HG03565 (cell line): ENCODE measurements at regions not wholly inside any gene's neighbourhood (a gene's known extent, or its start where the extent isn't known, plus 50 kb on each side); places are given as distances from the start of the nearest gene placed in this dataset.
A peak's percentile ranks its signal among the peaks of the same experiment; 100 is the strongest.
"Not testable (repeated sequence)": the region's sequence is repeated elsewhere in the genome, so short reads cannot be mapped to it uniquely, and the experiment has no call there.

Source experiments
- ATAC-seq: cut with Tn5 transposase; IDR thresholded peaks from one replicate; pipeline ENCODE4 v1.9.1; 2021; ENCODE audit warnings: mild to moderate bottlenecking, moderate library complexity; ENCODE audit not compliant: unreplicated experiment

GRCh38 chr6:4420160-4420865, 284.9 kb upstream of the ECI2 start:
- no peak for ATAC-seq

DNA sequence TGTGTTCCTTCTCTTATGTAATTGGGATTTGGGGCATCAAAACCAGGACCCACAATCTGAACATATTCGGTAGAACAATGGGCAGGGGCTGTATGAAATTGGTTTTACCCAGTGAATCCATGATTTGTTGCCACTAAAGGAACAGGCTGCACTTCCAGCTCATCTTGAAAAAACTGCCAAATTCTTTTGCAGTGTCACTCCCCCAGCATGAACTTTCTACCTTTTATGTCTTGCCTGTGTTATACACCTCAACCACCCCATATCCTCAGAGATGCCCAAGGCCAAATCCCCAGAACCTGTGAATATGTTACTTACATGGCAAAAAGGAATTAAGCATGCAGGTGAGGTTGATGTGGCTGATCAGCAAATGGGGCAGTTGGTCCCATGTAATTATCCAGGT, 280.2 kb upstream of the ECI2 start:
- ATAC-seq, result no peak

DNA sequence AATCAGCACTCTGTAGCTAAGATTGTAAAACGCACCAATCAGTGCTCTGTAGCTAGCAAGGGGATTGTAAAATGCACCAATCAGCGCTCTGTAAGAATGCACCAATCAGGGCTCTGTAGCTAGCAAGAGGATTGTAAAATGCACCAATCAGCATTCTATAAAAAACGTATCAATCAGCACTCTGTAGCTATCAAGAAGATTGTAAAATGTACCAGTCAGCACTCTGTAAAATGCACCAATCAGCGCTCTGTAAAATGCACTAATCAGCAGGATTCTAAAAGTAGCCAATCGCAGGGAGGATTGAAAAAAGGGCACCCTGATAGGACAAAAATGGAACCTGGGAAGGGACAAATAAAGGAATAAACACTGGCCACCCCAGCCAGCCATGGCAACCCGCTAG, 278.7 kb upstream of the ECI2 start:
- not testable (repeated sequence) for ATAC-seq

- no peak for ATAC-seq
Measured at GRCh38 chr6:4413073-4413472, 277.7 kb upstream of the ECI2 start.

DNA sequence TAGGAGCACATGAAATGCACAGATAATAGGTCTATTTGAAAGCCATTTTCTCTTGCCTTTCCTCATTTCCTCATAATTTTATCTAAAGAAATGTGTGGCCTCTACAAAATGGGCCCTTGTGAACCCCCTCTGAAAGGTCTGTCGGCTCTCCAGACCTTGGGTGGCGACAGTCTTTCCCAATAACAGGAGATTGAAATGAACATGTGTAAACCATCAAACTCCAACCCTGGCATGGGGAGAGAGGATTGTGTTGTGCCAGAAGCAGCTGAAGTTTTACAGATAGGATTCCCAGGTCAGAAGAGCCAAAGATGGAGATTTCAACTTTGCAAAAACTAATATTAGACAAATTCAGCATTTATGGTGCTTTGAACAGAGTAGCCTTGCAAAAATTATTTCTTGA, 277.1 kb upstream of the ECI2 start:
- no peak for ATAC-seq

DNA sequence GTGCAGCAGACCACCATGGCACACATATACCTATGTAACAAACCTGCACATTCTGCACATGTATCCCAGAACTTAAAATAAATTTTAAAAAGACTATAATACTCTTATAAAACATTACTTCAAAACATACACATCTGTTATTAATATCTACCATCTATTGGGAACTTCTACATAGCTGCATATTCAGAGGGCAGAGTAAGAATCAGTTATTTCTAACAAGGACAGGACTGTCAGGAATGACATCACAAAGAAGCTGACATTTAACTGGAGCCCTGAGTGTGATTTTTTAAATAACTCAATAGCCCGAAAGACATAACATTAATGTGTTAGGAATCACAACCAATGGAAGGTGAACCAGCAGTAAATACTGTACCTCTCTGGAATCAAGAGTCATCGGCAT, 276.7 kb upstream of the ECI2 start:
- ATAC-seq, result no peak

- ATAC-seq, result peak; percentile 99
Measured at GRCh38 chr6:4407710-4408109, 272.3 kb upstream of the ECI2 start.

DNA sequence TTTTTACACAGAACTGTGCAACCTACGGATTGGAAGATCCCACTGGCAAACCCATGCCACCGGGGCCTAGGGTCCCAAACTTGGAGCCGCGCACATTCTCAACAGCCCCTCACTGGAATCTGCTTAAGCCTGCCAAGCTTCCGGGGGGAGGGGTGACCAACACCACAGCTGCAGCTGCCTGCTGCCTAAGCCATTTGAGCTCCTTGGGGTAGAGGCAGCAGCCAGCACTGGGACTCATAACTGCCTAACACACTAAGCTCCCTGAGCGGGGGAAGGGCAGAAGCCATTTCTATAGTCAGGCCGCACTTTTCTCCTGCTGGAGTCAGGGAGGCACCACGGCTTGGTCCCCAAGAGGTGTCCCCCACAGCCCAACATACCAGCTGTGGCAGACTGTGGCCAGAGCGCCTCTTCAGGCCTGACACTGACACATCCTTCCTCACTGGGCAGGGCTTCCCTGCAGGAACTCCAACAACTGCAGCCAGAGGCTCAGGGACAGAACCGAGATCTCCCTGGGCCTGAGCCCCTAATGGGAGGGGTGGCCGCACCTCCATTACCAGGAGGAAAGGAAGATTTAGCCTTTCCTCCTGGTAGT, 270.3 kb upstream of the ECI2 start:
- no peak for ATAC-seq

- ATAC-seq, result no peak
Measured at GRCh38 chr6:4404415-4404814, 269.0 kb upstream of the ECI2 start.

DNA sequence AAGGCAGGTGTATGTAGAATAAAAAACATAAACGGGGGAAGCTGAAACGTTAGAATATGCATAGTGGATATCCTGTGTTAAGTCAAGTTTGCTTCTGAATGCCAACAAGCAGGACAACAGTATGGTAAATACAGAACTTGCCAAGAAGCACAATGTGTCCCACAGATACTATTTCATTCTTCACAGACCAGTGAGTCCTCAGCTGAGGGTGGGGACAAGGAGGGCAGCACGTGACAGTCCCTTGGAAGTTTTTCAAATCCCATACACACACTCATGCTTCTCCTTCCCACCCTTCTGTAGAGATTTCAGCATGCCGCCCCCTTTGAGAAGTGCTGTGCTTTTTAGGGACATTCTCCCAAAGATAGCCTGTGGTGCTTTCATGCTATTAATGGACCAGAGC, 268.5 kb upstream of the ECI2 start:
- no peak for ATAC-seq

DNA sequence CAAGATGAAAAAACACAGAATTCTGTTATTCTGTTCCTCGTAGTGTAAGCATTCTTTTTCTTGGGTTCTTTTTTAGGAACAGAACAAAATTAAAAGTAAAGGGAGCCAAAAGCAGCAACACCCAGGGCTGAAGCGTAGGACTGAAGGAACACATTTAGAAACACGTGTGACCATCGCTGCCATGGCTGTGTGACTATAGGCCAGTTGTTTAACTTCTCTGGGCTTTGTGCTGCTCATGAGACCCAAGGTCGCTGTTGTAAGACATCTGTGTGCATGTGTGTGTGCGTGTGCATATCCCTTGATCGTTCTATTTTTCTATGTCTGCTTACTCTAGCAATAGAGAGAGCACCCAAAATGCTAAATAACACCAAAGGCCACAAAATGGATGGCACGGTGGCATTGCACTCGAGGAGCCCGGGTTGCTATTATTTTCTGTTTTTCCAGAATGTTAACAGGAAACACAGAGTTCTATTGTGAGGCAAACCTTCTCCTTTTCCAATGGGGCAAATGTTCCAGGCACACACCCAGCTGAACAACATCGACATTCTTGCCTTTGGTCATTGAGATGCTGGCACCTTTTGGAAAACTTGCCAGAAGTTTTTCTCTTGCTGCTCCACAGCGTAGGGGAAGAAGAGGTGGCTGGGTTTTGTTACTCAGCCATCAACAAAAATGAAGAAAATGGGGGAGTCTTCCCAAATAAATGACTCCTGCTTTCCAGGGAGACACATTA, 267.8 kb upstream of the ECI2 start:
- ATAC-seq, result no peak

- no peak for ATAC-seq
Measured at GRCh38 chr6:4402477-4402976, 267.2 kb upstream of the ECI2 start.

DNA sequence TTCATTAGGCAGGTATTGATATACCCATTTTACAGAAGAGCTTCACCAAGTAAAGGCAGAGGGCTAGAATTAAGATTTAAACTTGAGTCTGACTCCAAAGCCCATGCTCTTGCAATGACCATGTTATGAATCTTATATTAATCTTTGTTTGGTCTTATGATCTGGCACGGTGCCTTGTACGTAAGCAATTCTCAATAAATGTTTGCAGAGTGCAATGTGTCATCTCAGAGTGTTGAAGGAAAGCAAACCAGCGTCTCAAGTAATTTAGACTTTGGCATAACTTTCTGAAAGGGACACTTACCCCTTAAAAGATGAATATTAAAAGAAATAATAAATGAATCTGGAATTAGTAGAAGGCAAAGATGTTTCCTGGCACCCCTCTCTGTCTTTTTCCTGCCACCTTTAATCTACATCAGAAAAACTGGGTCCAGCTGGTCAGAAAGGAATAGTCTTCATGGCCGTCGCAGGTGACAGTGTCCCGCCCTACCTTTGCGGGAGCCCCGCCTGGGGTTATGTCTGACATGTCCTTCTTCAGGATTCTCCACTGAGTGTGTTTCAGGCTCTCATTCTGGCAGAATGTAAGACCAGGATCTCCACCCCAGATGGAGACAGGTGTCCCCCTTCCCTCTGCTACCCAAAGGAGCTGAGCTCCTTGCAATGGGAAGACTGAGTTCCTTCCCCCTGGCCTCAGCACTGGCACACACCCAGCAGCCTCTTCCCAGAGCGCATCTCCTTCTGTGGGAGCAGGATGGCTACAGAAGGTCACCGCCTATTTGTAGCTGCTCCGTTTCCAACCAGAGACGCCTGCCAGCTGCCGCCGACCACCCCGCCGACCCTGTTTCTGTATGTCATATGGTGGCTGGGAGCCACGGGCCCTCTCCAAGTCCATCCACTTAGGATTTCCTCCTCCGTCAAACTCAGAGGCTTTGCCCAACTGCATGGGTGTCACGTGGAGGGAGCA, 266.3 kb upstream of the ECI2 start:
- ATAC-seq, result no peak

DNA sequence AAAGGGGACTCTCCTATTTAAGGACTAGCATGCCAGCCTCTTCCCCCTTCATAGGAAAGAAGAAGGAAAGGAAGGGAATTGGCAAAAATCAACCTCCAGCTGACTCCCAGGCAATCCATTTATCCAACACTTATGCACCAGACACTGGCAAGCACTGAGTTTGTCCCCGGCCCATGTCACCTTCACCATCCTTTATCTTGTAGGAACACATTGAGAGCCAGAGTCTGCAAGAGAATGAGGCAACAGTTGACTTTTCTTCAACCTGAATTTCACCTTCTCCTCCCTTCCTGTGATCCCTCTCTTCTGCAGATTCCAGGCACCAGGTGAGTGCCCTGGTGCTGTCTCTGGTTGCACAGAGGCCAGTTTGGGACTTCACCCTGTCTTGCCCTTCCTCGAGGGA, 264.3 kb upstream of the ECI2 start:
- ATAC-seq, result no peak

DNA sequence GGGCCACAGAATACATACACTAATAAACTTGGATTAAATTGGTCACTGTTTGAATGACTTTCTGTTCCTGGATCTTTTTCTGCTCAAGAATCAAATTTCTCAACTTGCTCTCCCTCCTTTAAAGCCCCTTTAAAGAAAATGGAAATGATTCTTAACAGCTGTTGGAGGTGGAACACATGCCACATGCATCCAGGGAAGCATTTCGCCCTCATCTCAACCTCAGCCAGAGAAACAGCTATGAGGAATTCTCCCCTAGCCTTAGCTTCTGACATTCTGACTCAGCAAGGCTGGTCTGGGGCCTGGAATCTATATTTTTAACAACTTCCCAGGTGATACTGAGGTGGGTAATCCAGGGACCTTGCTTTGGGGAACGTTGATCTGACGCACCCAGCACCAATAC, 263.4 kb upstream of the ECI2 start:
- ATAC-seq, result no peak

DNA sequence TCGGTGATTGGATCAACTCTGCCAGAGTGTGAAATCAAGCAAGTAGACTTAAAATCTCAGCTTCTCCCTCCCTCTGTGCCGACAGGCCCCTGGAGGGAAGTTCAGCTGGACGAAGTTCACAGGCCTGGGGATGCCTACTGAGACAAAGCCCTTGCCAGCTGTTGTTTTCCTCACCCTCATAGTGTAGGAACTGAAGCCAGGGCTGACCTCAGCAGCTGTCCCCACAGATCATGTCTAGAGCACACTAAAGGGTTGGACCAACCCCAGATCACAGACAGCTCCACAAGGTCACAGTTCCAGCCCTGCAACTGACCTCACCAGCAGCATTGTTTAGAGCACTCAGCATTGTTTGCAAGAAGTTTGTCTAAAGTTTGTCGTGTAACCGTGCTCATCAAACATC, 261.9 kb upstream of the ECI2 start:
- ATAC-seq, result no peak

GRCh38 chr6:4396044-4396443, 260.7 kb upstream of the ECI2 start:
- no peak for ATAC-seq

DNA sequence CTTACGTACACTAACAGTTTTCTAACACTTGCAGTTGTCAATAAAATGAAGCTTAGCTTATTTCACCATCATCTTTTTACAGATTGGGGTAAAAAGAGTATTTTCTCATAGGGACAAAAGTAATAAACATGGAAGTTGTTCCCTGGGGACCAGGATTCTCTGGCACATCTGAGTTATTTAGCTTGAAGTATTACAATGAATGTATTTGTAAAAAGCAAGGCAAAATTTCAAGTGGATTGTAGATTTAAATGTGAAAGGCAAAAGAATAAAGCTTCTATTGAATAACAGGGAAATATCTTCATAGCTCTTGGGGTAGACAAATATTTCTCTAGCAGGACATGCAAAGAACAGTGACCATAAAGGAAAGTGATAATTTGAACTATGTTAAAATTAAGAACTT, 260.0 kb upstream of the ECI2 start:
- no peak for ATAC-seq

- ATAC-seq, result no peak
Measured at GRCh38 chr6:4394786-4395185, 259.4 kb upstream of the ECI2 start.

- no peak for ATAC-seq
Measured at GRCh38 chr6:4388675-4389074, 253.3 kb upstream of the ECI2 start.

GRCh38 chr6:4384656-4385055, 249.3 kb upstream of the ECI2 start:
- ATAC-seq, result no peak
